GM20000 (cell line): ENCODE measurements at regions not wholly inside any gene's neighbourhood (a gene's known extent, or its start where the extent isn't known, plus 50 kb on each side); places are given as distances from the start of the nearest gene placed in this dataset.
A peak's percentile ranks its signal among the peaks of the same experiment; 100 is the strongest.

Experiments
- DNase-seq: peaks from one replicate; pipeline ENCODE4 v3.0.0; 2012; ENCODE audit warnings: low spot score
- CTCF ChIP-seq: IDR thresholded peaks from 2 replicates; pipeline ENCODE4 v1.5.1; 2012; ENCODE audit warnings: mild to moderate bottlenecking, control low read depth; ENCODE audit errors: extremely low read depth, missing control alignments

- no peak for DNase-seq
- no peak for TF ChIP-seq CTCF
These were observed 74.1 kb upstream of the NAA20 start for GRCh38 chr20:19943061-19943521.

- no peak for TF ChIP-seq CTCF
- peak; percentile 55 for DNase-seq
These were observed 72.2 kb upstream of the NAA20 start for GRCh38 chr20:19944772-19945459.

GRCh38 chr20:19945732-19946670, 71.2 kb upstream of the NAA20 start:
- no peak for TF ChIP-seq CTCF
- no peak for DNase-seq

- TF ChIP-seq CTCF, result no peak
- peak; percentile 49 for DNase-seq
These were observed 69.4 kb upstream of the NAA20 start for GRCh38 chr20:19947611-19948264.

GRCh38 chr20:19949195-19949867, 67.8 kb upstream of the NAA20 start:
- DNase-seq, result no peak
- no peak for TF ChIP-seq CTCF

- no peak for DNase-seq
- TF ChIP-seq CTCF, result no peak
These were observed 67.1 kb upstream of the NAA20 start for GRCh38 chr20:19950042-19950441.

- no peak for DNase-seq
- no peak for TF ChIP-seq CTCF
These were observed 64.8 kb upstream of the NAA20 start for GRCh38 chr20:19952392-19952791.
